GM23338 (cell line): ENCODE measurements at regions not wholly inside any gene's neighbourhood (a gene's known extent, or its start where the extent isn't known, plus 50 kb on each side); places are given as distances from the start of the nearest gene placed in this dataset.

Source experiments
- ATAC-seq: fragments of 200-7000 bp; cut with Tn5 transposase; 3 replicates; pipeline ENCODE4 v1.9.1; 2020
- DNase-seq: peaks from one replicate; pipeline ENCODE4 v3.0.0-alpha.2; 2015; ENCODE audit warnings: low spot score
- H2AFZ ChIP-seq: fragments of 200-600 bp; sonication (generic); 2 replicates; pipeline ENCODE4 v1.8.0; 2016; ENCODE audit warnings: antibody characterized with exemption, mild to moderate bottlenecking, moderate library complexity
- H3F3A ChIP-seq: fragments of 200-600 bp; sonication (generic); replicated peaks from 2 replicates; pipeline ENCODE4 v1.8.0; 2017; ENCODE audit warnings: antibody characterized with exemption, mixed run types, low read depth
- H3K27ac ChIP-seq: fragments of 200-600 bp; sonication (generic); 2 replicates; pipeline ENCODE4 v1.6.1; 2016; ENCODE audit warnings: low read depth
- H3K27me3 ChIP-seq: fragments of 200-600 bp; sonication (generic); 2 replicates; pipeline ENCODE4 v1.8.0; 2016; ENCODE audit warnings: mild to moderate bottlenecking, mixed run types, moderate library complexity; ENCODE audit not compliant: insufficient read depth
- H3K36me3 ChIP-seq: fragments of 200-600 bp; sonication (generic); 2 replicates; pipeline ENCODE4 v1.8.0; 2016; ENCODE audit warnings: mild to moderate bottlenecking; ENCODE audit not compliant: insufficient read depth
- H3K4me1 ChIP-seq: fragments of 200-600 bp; sonication (generic); 2 replicates; pipeline ENCODE4 v1.8.0; 2016; ENCODE audit warnings: mild to moderate bottlenecking, moderate library complexity; ENCODE audit not compliant: insufficient read depth
- H3K4me2 ChIP-seq: fragments of 200-600 bp; sonication (generic); 2 replicates; pipeline ENCODE4 v1.7.1; 2017; ENCODE audit warnings: mixed run types
- H3K4me3 ChIP-seq: fragments of 200-600 bp; sonication (generic); 2 replicates; pipeline ENCODE4 v1.6.1; 2016; ENCODE audit warnings: mixed run types
- H3K79me2 ChIP-seq: fragments of 200-600 bp; sonication (generic); replicated peaks from 2 replicates; pipeline ENCODE4 v1.8.0; 2017; ENCODE audit warnings: mild to moderate bottlenecking; ENCODE audit not compliant: insufficient read depth
- H3K9me2 ChIP-seq: fragments of 200-600 bp; sonication (generic); 2 replicates; pipeline ENCODE4 v1.8.0; 2017; ENCODE audit not compliant: insufficient read depth
- H4K20me1 ChIP-seq: fragments of 200-600 bp; sonication (generic); replicated peaks from 2 replicates; pipeline ENCODE4 v1.8.0; 2017; ENCODE audit warnings: mild to moderate bottlenecking; ENCODE audit not compliant: insufficient read depth
- H3K27ac Mint-ChIP-seq: 2 replicates; pipeline ENCODE4 v1.8.0; 2020; ENCODE audit warnings: inconsistent platforms, mild to moderate bottlenecking, moderate library complexity, mixed read lengths
- H3K27me3 Mint-ChIP-seq: 3 replicates; pipeline ENCODE4 v1.8.0; 2022; ENCODE audit warnings: low read depth, mild to moderate bottlenecking, moderate library complexity, mixed read lengths, inconsistent platforms; ENCODE audit not compliant: insufficient read depth, poor library complexity
- H3K36me3 Mint-ChIP-seq: 3 replicates; pipeline ENCODE4 v1.8.0; 2021; ENCODE audit warnings: low read depth, mild to moderate bottlenecking, inconsistent platforms, moderate library complexity, mixed read lengths
- H3K4me1 Mint-ChIP-seq: 3 replicates; pipeline ENCODE4 v1.8.0; 2020; ENCODE audit warnings: mild to moderate bottlenecking, inconsistent platforms, mixed read lengths
- H3K4me3 Mint-ChIP-seq: 3 replicates; pipeline ENCODE4 v1.8.0; 2021; ENCODE audit warnings: moderate library complexity, mild to moderate bottlenecking, inconsistent platforms, mixed read lengths
- H3K9me3 Mint-ChIP-seq: 3 replicates; pipeline ENCODE4 v1.8.0; 2020; ENCODE audit warnings: moderate library complexity, mild to moderate bottlenecking, inconsistent platforms, mixed read lengths
- JUNB ChIP-seq: IDR thresholded peaks from one replicate; pipeline ENCODE4 v1.6.1; 2016; ENCODE audit warnings: antibody characterized with exemption; ENCODE audit not compliant: unreplicated experiment
- REST ChIP-seq: IDR thresholded peaks from one replicate; pipeline ENCODE4 v1.6.1; 2018; ENCODE audit warnings: antibody characterized with exemption; ENCODE audit not compliant: unreplicated experiment
- STAT1 ChIP-seq: IDR thresholded peaks from one replicate; pipeline ENCODE4 v1.6.1; 2016; ENCODE audit warnings: antibody characterized with exemption; ENCODE audit not compliant: unreplicated experiment
- ZNF114 ChIP-seq: fragments of 250-450 bp; sonication (Bioruptor Pico); IDR thresholded peaks from 2 replicates; pipeline ENCODE4 v1.5.0; 2020; ENCODE audit warnings: mild to moderate bottlenecking, moderate library complexity
- ZNF331 ChIP-seq: fragments of 250-450 bp; sonication (Bioruptor Pico); IDR thresholded peaks from 2 replicates; pipeline ENCODE4 v1.5.0; 2020; ENCODE audit warnings: low read depth, mild to moderate bottlenecking, moderate library complexity
- TF ChIP-seq, protein P1 (sequence below): fragments of 250-450 bp; sonication (Bioruptor Pico); IDR thresholded peaks from 2 replicates; pipeline ENCODE4 v1.5.0; 2020; ENCODE audit warnings: mild to moderate bottlenecking, moderate library complexity
- TF ChIP-seq, protein P2 (sequence below), 2 experiments: fragments of 200-600 bp in 1 of 2; sonication (generic) in 1 of 2; conservative IDR thresholded peaks; 2 replicates each; pipeline versions ENCODE4 v1.5.1 to v1.6.1; 2016 to 2017; ENCODE audit warnings: antibody characterized with exemption in 2 of 2, low read depth in 2 of 2, mild to moderate bottlenecking in 2 of 2, moderate library complexity in 1 of 2

GRCh38 chr1:221206076-221206475, 326.8 kb downstream of the HLX start:
- TF ChIP-seq, protein P1, sequence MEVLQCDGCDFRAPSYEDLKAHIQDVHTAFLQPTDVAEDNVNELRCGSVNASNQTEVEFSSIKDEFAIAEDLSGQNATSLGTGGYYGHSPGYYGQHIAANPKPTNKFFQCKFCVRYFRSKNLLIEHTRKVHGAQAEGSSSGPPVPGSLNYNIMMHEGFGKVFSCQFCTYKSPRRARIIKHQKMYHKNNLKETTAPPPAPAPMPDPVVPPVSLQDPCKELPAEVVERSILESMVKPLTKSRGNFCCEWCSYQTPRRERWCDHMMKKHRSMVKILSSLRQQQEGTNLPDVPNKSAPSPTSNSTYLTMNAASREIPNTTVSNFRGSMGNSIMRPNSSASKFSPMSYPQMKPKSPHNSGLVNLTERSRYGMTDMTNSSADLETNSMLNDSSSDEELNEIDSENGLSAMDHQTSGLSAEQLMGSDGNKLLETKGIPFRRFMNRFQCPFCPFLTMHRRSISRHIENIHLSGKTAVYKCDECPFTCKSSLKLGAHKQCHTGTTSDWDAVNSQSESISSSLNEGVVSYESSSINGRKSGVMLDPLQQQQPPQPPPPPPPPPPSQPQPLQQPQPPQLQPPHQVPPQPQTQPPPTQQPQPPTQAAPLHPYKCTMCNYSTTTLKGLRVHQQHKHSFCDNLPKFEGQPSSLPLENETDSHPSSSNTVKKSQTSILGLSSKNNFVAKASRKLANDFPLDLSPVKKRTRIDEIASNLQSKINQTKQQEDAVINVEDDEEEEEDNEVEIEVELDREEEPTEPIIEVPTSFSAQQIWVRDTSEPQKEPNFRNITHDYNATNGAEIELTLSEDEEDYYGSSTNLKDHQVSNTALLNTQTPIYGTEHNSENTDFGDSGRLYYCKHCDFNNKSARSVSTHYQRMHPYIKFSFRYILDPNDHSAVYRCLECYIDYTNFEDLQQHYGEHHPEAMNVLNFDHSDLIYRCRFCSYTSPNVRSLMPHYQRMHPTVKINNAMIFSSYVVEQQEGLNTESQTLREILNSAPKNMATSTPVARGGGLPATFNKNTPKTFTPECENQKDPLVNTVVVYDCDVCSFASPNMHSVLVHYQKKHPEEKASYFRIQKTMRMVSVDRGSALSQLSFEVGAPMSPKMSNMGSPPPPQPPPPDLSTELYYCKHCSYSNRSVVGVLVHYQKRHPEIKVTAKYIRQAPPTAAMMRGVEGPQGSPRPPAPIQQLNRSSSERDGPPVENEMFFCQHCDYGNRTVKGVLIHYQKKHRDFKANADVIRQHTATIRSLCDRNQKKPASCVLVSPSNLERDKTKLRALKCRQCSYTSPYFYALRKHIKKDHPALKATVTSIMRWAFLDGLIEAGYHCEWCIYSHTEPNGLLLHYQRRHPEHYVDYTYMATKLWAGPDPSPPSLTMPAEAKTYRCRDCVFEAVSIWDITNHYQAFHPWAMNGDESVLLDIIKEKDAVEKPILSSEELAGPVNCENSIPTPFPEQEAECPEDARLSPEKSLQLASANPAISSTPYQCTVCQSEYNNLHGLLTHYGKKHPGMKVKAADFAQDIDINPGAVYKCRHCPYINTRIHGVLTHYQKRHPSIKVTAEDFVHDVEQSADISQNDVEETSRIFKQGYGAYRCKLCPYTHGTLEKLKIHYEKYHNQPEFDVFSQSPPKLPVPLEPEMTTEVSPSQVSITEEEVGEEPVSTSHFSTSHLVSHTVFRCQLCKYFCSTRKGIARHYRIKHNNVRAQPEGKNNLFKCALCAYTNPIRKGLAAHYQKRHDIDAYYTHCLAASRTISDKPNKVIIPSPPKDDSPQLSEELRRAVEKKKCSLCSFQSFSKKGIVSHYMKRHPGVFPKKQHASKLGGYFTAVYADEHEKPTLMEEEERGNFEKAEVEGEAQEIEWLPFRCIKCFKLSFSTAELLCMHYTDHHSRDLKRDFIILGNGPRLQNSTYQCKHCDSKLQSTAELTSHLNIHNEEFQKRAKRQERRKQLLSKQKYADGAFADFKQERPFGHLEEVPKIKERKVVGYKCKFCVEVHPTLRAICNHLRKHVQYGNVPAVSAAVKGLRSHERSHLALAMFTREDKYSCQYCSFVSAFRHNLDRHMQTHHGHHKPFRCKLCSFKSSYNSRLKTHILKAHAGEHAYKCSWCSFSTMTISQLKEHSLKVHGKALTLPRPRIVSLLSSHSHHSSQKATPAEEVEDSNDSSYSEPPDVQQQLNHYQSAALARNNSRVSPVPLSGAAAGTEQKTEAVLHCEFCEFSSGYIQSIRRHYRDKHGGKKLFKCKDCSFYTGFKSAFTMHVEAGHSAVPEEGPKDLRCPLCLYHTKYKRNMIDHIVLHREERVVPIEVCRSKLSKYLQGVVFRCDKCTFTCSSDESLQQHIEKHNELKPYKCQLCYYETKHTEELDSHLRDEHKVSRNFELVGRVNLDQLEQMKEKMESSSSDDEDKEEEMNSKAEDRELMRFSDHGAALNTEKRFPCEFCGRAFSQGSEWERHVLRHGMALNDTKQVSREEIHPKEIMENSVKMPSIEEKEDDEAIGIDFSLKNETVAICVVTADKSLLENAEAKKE (CRISPR knock-in tag) = no peak
- TF ChIP-seq JUNB = no peak
- no peak for TF ChIP-seq ZNF114 (CRISPR knock-in tag)
- no peak for TF ChIP-seq STAT1
- TF ChIP-seq ZNF331 (CRISPR knock-in tag) = no peak
- TF ChIP-seq, protein P2, sequence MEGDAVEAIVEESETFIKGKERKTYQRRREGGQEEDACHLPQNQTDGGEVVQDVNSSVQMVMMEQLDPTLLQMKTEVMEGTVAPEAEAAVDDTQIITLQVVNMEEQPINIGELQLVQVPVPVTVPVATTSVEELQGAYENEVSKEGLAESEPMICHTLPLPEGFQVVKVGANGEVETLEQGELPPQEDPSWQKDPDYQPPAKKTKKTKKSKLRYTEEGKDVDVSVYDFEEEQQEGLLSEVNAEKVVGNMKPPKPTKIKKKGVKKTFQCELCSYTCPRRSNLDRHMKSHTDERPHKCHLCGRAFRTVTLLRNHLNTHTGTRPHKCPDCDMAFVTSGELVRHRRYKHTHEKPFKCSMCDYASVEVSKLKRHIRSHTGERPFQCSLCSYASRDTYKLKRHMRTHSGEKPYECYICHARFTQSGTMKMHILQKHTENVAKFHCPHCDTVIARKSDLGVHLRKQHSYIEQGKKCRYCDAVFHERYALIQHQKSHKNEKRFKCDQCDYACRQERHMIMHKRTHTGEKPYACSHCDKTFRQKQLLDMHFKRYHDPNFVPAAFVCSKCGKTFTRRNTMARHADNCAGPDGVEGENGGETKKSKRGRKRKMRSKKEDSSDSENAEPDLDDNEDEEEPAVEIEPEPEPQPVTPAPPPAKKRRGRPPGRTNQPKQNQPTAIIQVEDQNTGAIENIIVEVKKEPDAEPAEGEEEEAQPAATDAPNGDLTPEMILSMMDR (conservative IDR thresholded peaks at IDR 0.05; ENCODE audit: low read depth in 2 of 2) = no peak
- TF ChIP-seq REST = no peak

More at GRCh38 chr1:221206076-221206475, 326.8 kb downstream of the HLX start:
- no peaks in the 10 kb centered on the region for H3K36me3 ChIP-seq
- no peak overlapping the region for H3K4me2 ChIP-seq
- Mint-ChIP-seq H3K4me3 (no peak overlapping the region), H3K27me3 (peaks cover 3% of the 10 kb centered on the region), H3K36me3 (no peaks in the 10 kb centered on the region), H3K9me3 (peaks cover 5% of the 10 kb centered on the region; the same call in 2 of the 3 replicates), H3K27ac (no peak overlapping the region), H3K4me1 (no peaks in the 10 kb centered on the region)
- H3K27me3 ChIP-seq = no peaks in the 10 kb centered on the region
- H4K20me1 ChIP-seq = no peaks in the 10 kb centered on the region
- DNase-seq (no peak), ATAC-seq (no peak)
- H3F3A ChIP-seq = no peaks in the 10 kb centered on the region
- no peaks in the 10 kb centered on the region for H3K9me2 ChIP-seq
- H3K79me2 ChIP-seq = no peaks in the 10 kb centered on the region
- H3K4me1 ChIP-seq = no peaks in the 10 kb centered on the region
- H3K27ac ChIP-seq = no peak overlapping the region
- no peak overlapping the region for H2AFZ ChIP-seq
- H3K4me3 ChIP-seq = no peak overlapping the region
